ENCODE measurements at regions not wholly inside any gene's neighbourhood (a gene's known extent, or its start where the extent isn't known, plus 50 kb on each side); places are given as distances from the start of the nearest gene placed in this dataset.

- TF ChIP-seq SREBF1 (IDR thresholded peaks at IDR 0.05; ENCODE audit: low read length) (no peak), SMC3 (IDR thresholded peaks at IDR 0.05; ENCODE audit: borderline replicate concordance, low read length) (no peak), BCL11A (IDR thresholded peaks at IDR 0.05; ENCODE audit: low read depth, low read length) (no peak), RAD21 (IDR thresholded peaks at IDR 0.05; ENCODE audit: insufficient read depth, low read depth, low read length) (no peak), POLR2A (IDR thresholded peaks at IDR 0.05; ENCODE audit: low read depth, low read length) (no peak), ZNF384 (IDR thresholded peaks at IDR 0.05; ENCODE audit: borderline replicate concordance, low read depth, low read length) (no peak), POLR2AphosphoS2 (IDR thresholded peaks at IDR 0.05; ENCODE audit: low read depth, low read length) (no peak), RBBP5 (conservative IDR thresholded peaks at IDR 0.05) (no peak), SRF (IDR thresholded peaks at IDR 0.05; ENCODE audit: low read depth in 2 of 2, low read length in 2 of 2) (no peak)
- TF ChIP-seq, protein P1, sequence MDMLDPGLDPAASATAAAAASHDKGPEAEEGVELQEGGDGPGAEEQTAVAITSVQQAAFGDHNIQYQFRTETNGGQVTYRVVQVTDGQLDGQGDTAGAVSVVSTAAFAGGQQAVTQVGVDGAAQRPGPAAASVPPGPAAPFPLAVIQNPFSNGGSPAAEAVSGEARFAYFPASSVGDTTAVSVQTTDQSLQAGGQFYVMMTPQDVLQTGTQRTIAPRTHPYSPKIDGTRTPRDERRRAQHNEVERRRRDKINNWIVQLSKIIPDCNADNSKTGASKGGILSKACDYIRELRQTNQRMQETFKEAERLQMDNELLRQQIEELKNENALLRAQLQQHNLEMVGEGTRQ (IDR thresholded peaks at IDR 0.05; ENCODE audit: borderline replicate concordance, low read depth, low read length): no peak
Measured at GRCh38 chr12:3998968-3999792, 126.0 kb upstream of the PARP11 start (continued).

DNA sequence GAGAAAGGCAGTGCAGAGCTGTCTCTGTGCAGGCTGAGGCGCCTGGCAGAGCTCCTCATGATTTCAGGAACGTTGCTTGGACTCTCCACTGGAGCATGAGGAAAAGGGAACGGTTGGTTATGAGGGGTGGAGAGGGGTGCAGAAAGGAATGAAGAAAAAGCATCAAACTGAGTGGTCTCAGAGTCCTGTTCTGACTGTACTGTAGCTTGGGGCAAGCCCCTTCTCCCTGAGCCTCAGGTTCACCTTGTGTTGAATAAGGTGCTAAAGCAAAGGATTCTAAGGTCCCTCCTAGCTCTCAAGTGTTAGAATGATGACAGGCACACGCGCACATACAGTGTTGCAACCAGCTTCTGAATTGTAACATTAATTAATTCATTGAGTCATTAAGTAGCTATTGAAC lies 125.2 kb upstream of the PARP11 start:
- SMC1A ChIA-PET (ENCODE audit: uncharacterized antibody, unreplicated experiment): interaction anchor here (0.7 to 11.2 kb wide), 11 partner anchors 10 to 1075 kb away, joined by 3 to 91 read pairs (median 4); partner anchors contain the start of gene TIGAR
- TF ChIP-seq CREB1 (IDR thresholded peaks at IDR 0.05; ENCODE audit: low read depth): no peak

More for the DNA sequence above, 125.2 kb upstream of the PARP11 start:
- H3K4me1 ChIP-seq (ENCODE audit: control insufficient read depth, insufficient read depth, low read length): no peaks in the 10 kb centered on the region
- POLR2A ChIA-PET: interaction anchor here (0.9 kb wide), 1 partner anchor 275 kb away, joined by 3 read pairs; the partner anchor contains the start of gene CCND2
- H3K4me2 ChIP-seq (ENCODE audit: control insufficient read depth, insufficient read depth): no peak overlapping the region
- in situ Hi-C loops (cut with MboI) (no loop called here), intact Hi-C loops (cut with micrococcal nuclease; ENCODE audit: unreplicated experiment) (loop anchor here (10.0 kb wide), 1 partner anchor 526 kb away; no protein-coding TSS in a partner anchor)
- RAD21 ChIA-PET (ENCODE audit: unreplicated experiment): interaction anchor here (0.7 to 5.8 kb wide), 6 partner anchors 35 to 324 kb away, joined by 3 to 31 read pairs (median 4); partner anchors contain the start of gene CCND2
- no peaks in the 10 kb centered on the region for H4K20me1 ChIP-seq (ENCODE audit: control insufficient read depth, insufficient read depth)
- no TSS peak for BruUV-seq (replicated peaks)
- H3K27ac ChIP-seq (ENCODE audit: control insufficient read depth, insufficient read depth): no peak overlapping the region
- H3K9ac ChIP-seq (ENCODE audit: control insufficient read depth, insufficient read depth, low read length): no peak overlapping the region
- DNase-seq (ENCODE audit: low read depth, low spot score) (no peak), FAIRE-seq (no peak), ATAC-seq (no peak)
- no peak overlapping the region for H2AFZ ChIP-seq (ENCODE audit: control insufficient read depth, low read depth, low read length)
- peaks cover 0 to 7% of the 10 kb centered on the region in 2 experiments; a peak in 2 of 4 replicates for H3K27me3 ChIP-seq (replicated peaks in 1 of 2; ENCODE audit: control insufficient read depth in 2 of 2, insufficient read depth in 2 of 2, low read length in 1 of 2)
- no peaks in the 10 kb centered on the region for H3K79me2 ChIP-seq (ENCODE audit: control insufficient read depth, insufficient read depth, low read length)
- no peaks in the 10 kb centered on the region for H3K36me3 ChIP-seq (ENCODE audit: control insufficient read depth in 2 of 2, insufficient read depth in 2 of 2, low read length in 1 of 2)
- WGBS (ENCODE audit: insufficient coverage, insufficient replicate concordance, low lambda C conversion rate, missing lambda C conversion rate): 46% methylated on average over 5 of the region's 5 CpGs
- H3K9me3 ChIP-seq (replicated peaks; ENCODE audit: control insufficient read depth, insufficient read depth, low read length): no peaks in the 10 kb centered on the region; the same call in 1 of the 3 replicates
- H3K4me3 ChIP-seq: no peak overlapping the region
- CTCF ChIA-PET: interaction anchor here (0.8 to 2.2 kb wide), 15 partner anchors 9 to 529 kb away, joined by 3 to 20 read pairs (median 5); no protein-coding TSS in a partner anchor
